ENCODE measurements at regions not wholly inside any gene's neighbourhood (a gene's known extent, or its start where the extent isn't known, plus 50 kb on each side); places are given as distances from the start of the nearest gene placed in this dataset.

- Histone ChIP-seq H3K27ac (no peak overlapping the region), H3K4me1 (no peaks in the 10 kb centered on the region), H3K4me3 (no peak overlapping the region), H3K36me3 (no peaks in the 10 kb centered on the region), H3K9me3 (no peaks in the 10 kb centered on the region), H3K27me3 (no peaks in the 10 kb centered on the region)
- no peak for DNase-seq
- TF ChIP-seq CTCF (IDR thresholded peaks at IDR 0.05) (no peak), POLR2A (IDR thresholded peaks at IDR 0.05) (no peak)
Measured at GRCh38 chr4:67236788-67237187, 308.5 kb downstream of the CENPC start.

- no peak for DNase-seq
- no peaks in the 10 kb centered on the region for H3K27me3 ChIP-seq
- H3K4me1 ChIP-seq, result no peaks in the 10 kb centered on the region
- H3K36me3 ChIP-seq, result no peaks in the 10 kb centered on the region
- no peak overlapping the region for H3K4me3 ChIP-seq
- H3K27ac ChIP-seq, result no peak overlapping the region
- TF ChIP-seq CTCF (IDR thresholded peaks at IDR 0.05), result no peak
- TF ChIP-seq POLR2A (IDR thresholded peaks at IDR 0.05), result no peak
- no peaks in the 10 kb centered on the region for H3K9me3 ChIP-seq
Measured at GRCh38 chr4:67236318-67236717, 309.0 kb downstream of the CENPC start.

- Histone ChIP-seq H3K27ac (no peak overlapping the region), H3K4me3 (no peak overlapping the region), H3K36me3 (no peaks in the 10 kb centered on the region), H3K4me1 (no peaks in the 10 kb centered on the region), H3K27me3 (no peaks in the 10 kb centered on the region), H3K9me3 (no peaks in the 10 kb centered on the region)
- no peak for TF ChIP-seq CTCF (IDR thresholded peaks at IDR 0.05)
- no peak for TF ChIP-seq POLR2A (IDR thresholded peaks at IDR 0.05)
- DNase-seq, result no peak
Measured at GRCh38 chr4:67234296-67234695, 311.0 kb downstream of the CENPC start.

- H3K27me3 ChIP-seq, result no peaks in the 10 kb centered on the region
- H3K27ac ChIP-seq, result no peak overlapping the region
- H3K4me3 ChIP-seq, result no peak overlapping the region
- no peak for TF ChIP-seq POLR2A (IDR thresholded peaks at IDR 0.05)
- no peak for TF ChIP-seq CTCF (IDR thresholded peaks at IDR 0.05)
- H3K4me1 ChIP-seq, result no peaks in the 10 kb centered on the region
- no peaks in the 10 kb centered on the region for H3K9me3 ChIP-seq
- no peak for DNase-seq
- no peaks in the 10 kb centered on the region for H3K36me3 ChIP-seq
Measured at GRCh38 chr4:67229148-67229547, 316.2 kb downstream of the CENPC start.

GRCh38 chr4:67220861-67221260 lies 324.4 kb downstream of the CENPC start:
- H3K9me3 ChIP-seq, result no peaks in the 10 kb centered on the region
- H3K36me3 ChIP-seq, result no peaks in the 10 kb centered on the region
- H3K4me3 ChIP-seq, result no peak overlapping the region
- no peak for DNase-seq
- TF ChIP-seq CTCF (IDR thresholded peaks at IDR 0.05) (no peak), POLR2A (IDR thresholded peaks at IDR 0.05) (no peak)
- H3K27me3 ChIP-seq, result no peaks in the 10 kb centered on the region
- H3K4me1 ChIP-seq, result no peaks in the 10 kb centered on the region
- no peak overlapping the region for H3K27ac ChIP-seq

- no peak for DNase-seq
- Histone ChIP-seq H3K4me3 (no peak overlapping the region), H3K27me3 (no peaks in the 10 kb centered on the region), H3K36me3 (no peaks in the 10 kb centered on the region), H3K9me3 (no peaks in the 10 kb centered on the region), H3K27ac (no peak overlapping the region), H3K4me1 (no peaks in the 10 kb centered on the region)
- no peak for TF ChIP-seq POLR2A (IDR thresholded peaks at IDR 0.05)
- no peak for TF ChIP-seq CTCF (IDR thresholded peaks at IDR 0.05)
Measured at GRCh38 chr4:67218883-67219282, 326.4 kb downstream of the CENPC start.
